PC-3 (cell line): ENCODE measurements at regions not wholly inside any gene's neighbourhood (a gene's known extent, or its start where the extent isn't known, plus 50 kb on each side); places are given as distances from the start of the nearest gene placed in this dataset.
"Not testable (repeated sequence)": the region's sequence is repeated elsewhere in the genome, so short reads cannot be mapped to it uniquely, and the experiment has no call there.

Experiments
- ATAC-seq: fragments of 200-7000 bp; cut with Tn5 transposase; 2 replicates; pipeline ENCODE4 v1.9.1; 2020; ENCODE audit warnings: mild to moderate bottlenecking, moderate library complexity
- BruUV-seq: library from RNA; stranded (reverse); fragments of 400-500 nt; replicated peaks from 2 replicates; lab custom pipeline; 2021; lab: Mats Ljungman, UMichigan
- CTCF ChIA-PET: fragments of 300-600 bp; sonication (Branson Sonifier 250); formaldehyde crosslinking; loops from one replicate; lab custom pipeline; 2022; ENCODE audit warnings: antibody characterized with exemption; lab: Charles Lee
- POLR2A ChIA-PET: fragments of 300-600 bp; sonication (Branson Sonifier 250); formaldehyde crosslinking; loops from one replicate; lab custom pipeline; 2022; ENCODE audit warnings: antibody characterized with exemption; ENCODE audit not compliant: unreplicated experiment; lab: Charles Lee
- DNase-seq: peaks from one replicate; pipeline ENCODE4 v3.0.0-alpha.2; 2015
- H2AFZ ChIP-seq: fragments of 300-600 bp; sonication (generic); 2 replicates; pipeline ENCODE4 v1.6.0; 2016; ENCODE audit warnings: antibody characterized with exemption, low read length
- H3F3A ChIP-seq: fragments of 300-600 bp; sonication (generic); one replicate; pipeline ENCODE4 v1.6.0; 2017; ENCODE audit warnings: antibody characterized with exemption, low read length, control low read depth, mild to moderate bottlenecking; ENCODE audit not compliant: unreplicated experiment
- H3K27ac ChIP-seq: fragments of 300-600 bp; sonication (generic); 2 replicates; pipeline ENCODE4 v1.5.1; 2016; ENCODE audit warnings: mild to moderate bottlenecking, low read length
- H3K27me3 ChIP-seq: fragments of 300-600 bp; sonication (generic); 2 replicates; pipeline ENCODE4 v1.6.1; 2016; ENCODE audit warnings: low read length, mixed read lengths
- H3K36me3 ChIP-seq: fragments of 300-600 bp; sonication (generic); 2 replicates; pipeline ENCODE4 v1.6.1; 2016; ENCODE audit warnings: low read depth, mixed run types, low read length, mixed read lengths
- H3K4me1 ChIP-seq: fragments of 300-600 bp; sonication (generic); 2 replicates; pipeline ENCODE4 v1.5.1; 2016; ENCODE audit warnings: low read length; ENCODE audit not compliant: insufficient read depth
- H3K4me2 ChIP-seq: fragments of 300-600 bp; sonication (generic); 2 replicates; pipeline ENCODE4 v1.6.0; 2016; ENCODE audit warnings: low read length
- H3K4me3 ChIP-seq: fragments of 300-600 bp; sonication (generic); 2 replicates; pipeline ENCODE4 v1.5.1; 2016; ENCODE audit warnings: mild to moderate bottlenecking, low read length, mixed read lengths
- H3K79me2 ChIP-seq: fragments of 300-600 bp; sonication (generic); 2 replicates; pipeline ENCODE4 v1.6.1; 2017; ENCODE audit warnings: low read length, mixed read lengths
- H3K9ac ChIP-seq: fragments of 300-600 bp; sonication (generic); 2 replicates; pipeline ENCODE4 v1.6.0; 2016; ENCODE audit warnings: mild to moderate bottlenecking, low read length
- H3K9me2 ChIP-seq: fragments of 300-600 bp; sonication (generic); replicated peaks from 2 replicates; pipeline ENCODE4 v1.6.1; 2016; ENCODE audit warnings: mixed run types, low read length, mixed read lengths
- H3K9me3 ChIP-seq: fragments of 300-600 bp; sonication (generic); 2 replicates; pipeline ENCODE4 v1.6.1; 2016; ENCODE audit warnings: low read length, mixed read lengths
- H4K20me1 ChIP-seq: fragments of 300-600 bp; sonication (generic); 2 replicates; pipeline ENCODE4 v1.6.1; 2016; ENCODE audit warnings: low read length, mixed read lengths
- CTCF ChIP-seq: fragments of 300-600 bp; sonication (generic); conservative IDR thresholded peaks from 2 replicates; pipeline ENCODE4 v1.5.1; 2017; ENCODE audit warnings: antibody characterized with exemption, low read depth, mild to moderate bottlenecking, low read length
- EZH2 ChIP-seq: fragments of 300-600 bp; sonication (generic); IDR thresholded peaks from one replicate; pipeline ENCODE4 v1.6.1; 2017; ENCODE audit warnings: antibody characterized with exemption, mild to moderate bottlenecking, low read length; ENCODE audit not compliant: unreplicated experiment
- EZH2phosphoT487 ChIP-seq: fragments of 300-600 bp; sonication (generic); IDR thresholded peaks from 2 replicates; pipeline ENCODE4 v1.6.1; 2018; ENCODE audit warnings: mild to moderate bottlenecking, antibody characterized with exemption, low read length, borderline replicate concordance
- intact Hi-C: fragments of 100-400 bp; cut with micrococcal nuclease; formaldehyde crosslinking; loops from 2 replicates; pipeline ENCODE4 v1.9.0; 2023

- intact Hi-C loops = no loop called here
- TF ChIP-seq EZH2 (no peak), CTCF (no peak), EZH2phosphoT487 (no peak)
- Histone ChIP-seq H3K4me3 (no peak overlapping the region), H3K9me3 (no peaks in the 10 kb centered on the region), H3K9me2 (no peaks in the 10 kb centered on the region), H3K9ac (no peak overlapping the region), H3K36me3 (no peaks in the 10 kb centered on the region), H3K27ac (no peak overlapping the region), H3K27me3 (peaks cover 36% of the 10 kb centered on the region), H3K79me2 (no peaks in the 10 kb centered on the region), H2AFZ (no peak overlapping the region), H3K4me2 (no peak overlapping the region), H3K4me1 (peaks cover 10% of the 10 kb centered on the region), H3F3A (no peaks in the 10 kb centered on the region), H4K20me1 (no peaks in the 10 kb centered on the region)
- ChIA-PET CTCF (no interaction called here), POLR2A (no interaction called here)
- ATAC-seq (no peak), DNase-seq (no peak)
- BruUV-seq = no TSS peak
Measured at GRCh38 chr2:118576109-118576855, 271.2 kb downstream of the EN1 start.

GRCh38 chr2:118572380-118572779 is 275.1 kb downstream of the EN1 start:
- H3K4me3 ChIP-seq, H3K79me2 ChIP-seq, H3K9me2 ChIP-seq, CTCF ChIA-PET, ATAC-seq, H3K4me1 ChIP-seq, H3K9ac ChIP-seq, H3K4me2 ChIP-seq, H3K27ac ChIP-seq, H2AFZ ChIP-seq, POLR2A ChIA-PET, H4K20me1 ChIP-seq, H3K36me3 ChIP-seq, H3F3A ChIP-seq, H3K9me3 ChIP-seq, intact Hi-C loops, DNase-seq, BruUV-seq: not testable (repeated sequence)
- H3K27me3 ChIP-seq = peaks cover 59% of the 10 kb centered on the region

- H3K9me2 ChIP-seq = no peaks in the 10 kb centered on the region
- H2AFZ ChIP-seq = no peak overlapping the region
- no peak for DNase-seq
- peaks cover 73% of the 10 kb centered on the region for H3K27me3 ChIP-seq
- no peaks in the 10 kb centered on the region for H4K20me1 ChIP-seq
- no peak overlapping the region for H3K27ac ChIP-seq
- no peaks in the 10 kb centered on the region for H3F3A ChIP-seq
- no peak for ATAC-seq
- H3K9ac ChIP-seq = no peak overlapping the region
- no peaks in the 10 kb centered on the region for H3K9me3 ChIP-seq
- TF ChIP-seq EZH2phosphoT487 = no peak
- no peak for TF ChIP-seq CTCF
- no peak for TF ChIP-seq EZH2
- intact Hi-C loops = no loop called here
- BruUV-seq = no TSS peak
- no peaks in the 10 kb centered on the region for H3K79me2 ChIP-seq
- H3K4me1 ChIP-seq = no peaks in the 10 kb centered on the region
- CTCF ChIA-PET = no interaction called here
- H3K4me3 ChIP-seq = no peak overlapping the region
- POLR2A ChIA-PET = no interaction called here
- H3K36me3 ChIP-seq = no peaks in the 10 kb centered on the region
- H3K4me2 ChIP-seq = no peak overlapping the region
Measured at GRCh38 chr2:118569876-118570535, 277.4 kb downstream of the EN1 start.
